Uterus (tissue), 3 donors: ENCODE measurements at regions not wholly inside any gene's neighbourhood (a gene's known extent, or its start where the extent isn't known, plus 50 kb on each side); places are given as distances from the start of the nearest gene placed in this dataset.
"Not testable (repeated sequence)": the region's sequence is repeated elsewhere in the genome, so short reads cannot be mapped to it uniquely, and the experiment has no call there.

Experiments used
- DNase-seq, 2 donors: peaks; one replicate each; pipeline ENCODE4 v3.0.0-alpha.2; 2019 to 2020
- H3K27ac ChIP-seq, 2 donors: fragments of 200-600 bp; sonication (generic); 1 replicate in 1 of 2; 2 replicates in 1 of 2; pipeline ENCODE4 v1.5.1; 2016 to 2018
- H3K27me3 ChIP-seq, 2 donors: fragments of 200-600 bp; sonication (generic); one replicate each; pipeline ENCODE4 v1.5.1; 2018 to 2019; ENCODE audit warnings: control low read depth in 1 of 2
- H3K36me3 ChIP-seq, 2 donors: fragments of 200-600 bp; sonication (generic); one replicate each; pipeline ENCODE4 v1.5.1; 2019; ENCODE audit warnings: control low read depth in 1 of 2
- H3K4me1 ChIP-seq, 2 donors: fragments of 200-600 bp; sonication (generic); one replicate each; pipeline ENCODE4 v1.5.1; 2018 to 2019; ENCODE audit warnings: control low read depth in 1 of 2
- H3K4me3 ChIP-seq, 2 donors: fragments of 200-600 bp; sonication (generic); 1 replicate in 1 of 2; 2 replicates in 1 of 2; pipeline ENCODE4 v1.5.1; 2018 to 2019; ENCODE audit warnings: mild to moderate bottlenecking in 1 of 2
- H3K9me3 ChIP-seq, 2 donors: fragments of 200-600 bp; sonication (generic); one replicate each; pipeline ENCODE4 v1.5.1; 2019; ENCODE audit warnings: control low read depth in 1 of 2
- CTCF ChIP-seq, 4 experiments: fragments of 200-600 bp in 2 of 4; fragments of 450-650 bp in 2 of 4; sonication (generic) in 2 of 4; IDR thresholded peaks; one replicate each; pipeline ENCODE4 v1.5.1; 2016 to 2019; ENCODE audit warnings: antibody characterized with exemption in 4 of 4, mild to moderate bottlenecking in 2 of 4, moderate library complexity in 1 of 4
- POLR2A ChIP-seq, 2 donors: fragments of 450-650 bp; IDR thresholded peaks; one replicate each; pipeline ENCODE4 v1.6.1; 2016; ENCODE audit warnings: antibody characterized with exemption in 2 of 2, mild to moderate bottlenecking in 1 of 2, moderate library complexity in 1 of 2
- intact Hi-C: fragments of 100-400 bp; cut with DNase I; formaldehyde crosslinking; loops from one replicate; pipeline ENCODE4 v1.15.1; 2023; ENCODE audit warnings: low total_unique reads
- donor health status: DM: yes; HTN: yes; CAD: no.

GRCh38 chrX:1853916-1854315 is 239.1 kb downstream of the ASMT start:
- no peaks in the 10 kb centered on the region for H3K27me3 ChIP-seq
- intact Hi-C loops, result no loop called here
- no peak overlapping the region for H3K27ac ChIP-seq
- no peaks in the 10 kb centered on the region for H3K36me3 ChIP-seq
- H3K9me3 ChIP-seq, result no peaks in the 10 kb centered on the region
- H3K4me3 ChIP-seq, result no peak overlapping the region
- TF ChIP-seq POLR2A (IDR thresholded peaks at IDR 0.05) (no peak), CTCF (IDR thresholded peaks at IDR 0.05) (no peak)
- no peaks in the 10 kb centered on the region for H3K4me1 ChIP-seq
- no peak for DNase-seq

GRCh38 chrX:1854861-1855260 is 240.0 kb downstream of the ASMT start:
- intact Hi-C loops, H3K9me3 ChIP-seq, H3K27me3 ChIP-seq, H3K36me3 ChIP-seq, H3K4me3 ChIP-seq, H3K4me1 ChIP-seq, DNase-seq, H3K27ac ChIP-seq: not testable (repeated sequence)

GRCh38 chrX:1859266-1859665 is 244.4 kb downstream of the ASMT start:
- H3K4me3 ChIP-seq, DNase-seq, intact Hi-C loops, H3K27ac ChIP-seq, H3K4me1 ChIP-seq, H3K36me3 ChIP-seq, H3K27me3 ChIP-seq, H3K9me3 ChIP-seq: not testable (repeated sequence)

- no peak for DNase-seq
- no peaks in the 10 kb centered on the region for H3K27me3 ChIP-seq
- H3K9me3 ChIP-seq, result no peaks in the 10 kb centered on the region
- no peaks in the 10 kb centered on the region for H3K4me1 ChIP-seq
- no peaks in the 10 kb centered on the region for H3K36me3 ChIP-seq
- H3K27ac ChIP-seq, result no peak overlapping the region
- intact Hi-C loops, result no loop called here
- TF ChIP-seq CTCF (IDR thresholded peaks at IDR 0.05) (no peak), POLR2A (IDR thresholded peaks at IDR 0.05) (no peak)
- no peak overlapping the region for H3K4me3 ChIP-seq
Measured at GRCh38 chrX:1860936-1861594, 246.2 kb downstream of the ASMT start.

- H3K4me3 ChIP-seq, H3K4me1 ChIP-seq, DNase-seq, H3K27me3 ChIP-seq, intact Hi-C loops, H3K36me3 ChIP-seq, H3K27ac ChIP-seq, H3K9me3 ChIP-seq: not testable (repeated sequence)
Measured at GRCh38 chrX:1863995-1864394, 249.1 kb downstream of the ASMT start.

GRCh38 chrX:1870421-1870820 is 255.6 kb downstream of the ASMT start:
- H3K27ac ChIP-seq, result no peak overlapping the region
- TF ChIP-seq CTCF (IDR thresholded peaks at IDR 0.05) (no peak), POLR2A (IDR thresholded peaks at IDR 0.05) (no peak)
- no peaks in the 10 kb centered on the region for H3K9me3 ChIP-seq
- H3K4me1 ChIP-seq, result no peaks in the 10 kb centered on the region
- no peak overlapping the region for H3K4me3 ChIP-seq
- no peaks in the 10 kb centered on the region for H3K36me3 ChIP-seq
- intact Hi-C loops, result no loop called here
- H3K27me3 ChIP-seq, result no peaks in the 10 kb centered on the region
- no peak for DNase-seq

- Histone ChIP-seq H3K4me3 (no peak overlapping the region), H3K27me3 (no peaks in the 10 kb centered on the region), H3K9me3 (no peaks in the 10 kb centered on the region), H3K4me1 (no peaks in the 10 kb centered on the region), H3K36me3 (no peaks in the 10 kb centered on the region), H3K27ac (no peak overlapping the region)
- DNase-seq, result no peak
- TF ChIP-seq POLR2A (IDR thresholded peaks at IDR 0.05) (no peak), CTCF (IDR thresholded peaks at IDR 0.05) (no peak)
- intact Hi-C loops, result no loop called here
Measured at GRCh38 chrX:1871887-1872286, 257.0 kb downstream of the ASMT start.
